Adrenal gland (tissue), 5 donors: ENCODE measurements at regions not wholly inside any gene's neighbourhood (a gene's known extent, or its start where the extent isn't known, plus 50 kb on each side); places are given as distances from the start of the nearest gene placed in this dataset.

Source experiments
- POLR2A ChIP-seq, 2 donors: fragments of 450-650 bp; IDR thresholded peaks; one replicate each; pipeline ENCODE4 v1.6.1; 2017; ENCODE audit warnings: antibody characterized with exemption in 2 of 2, mild to moderate bottlenecking in 2 of 2, moderate library complexity in 1 of 2
- TF ChIP-seq, protein P1 (sequence below), 6 experiments: fragments of 450-650 bp in 4 of 6; fragments of 200-600 bp in 2 of 6; sonication (generic) in 1 of 6; IDR thresholded peaks; 1 replicate in 5 of 6; 2 replicates in 1 of 6; pipeline versions ENCODE4 v1.5.1 to v1.8.0; 2016 to 2021; ENCODE audit warnings: antibody characterized with exemption in 6 of 6, mild to moderate bottlenecking in 2 of 6, moderate library complexity in 1 of 6
- donor health status: DM: no; HTN: no; CAD: no.

DNA sequence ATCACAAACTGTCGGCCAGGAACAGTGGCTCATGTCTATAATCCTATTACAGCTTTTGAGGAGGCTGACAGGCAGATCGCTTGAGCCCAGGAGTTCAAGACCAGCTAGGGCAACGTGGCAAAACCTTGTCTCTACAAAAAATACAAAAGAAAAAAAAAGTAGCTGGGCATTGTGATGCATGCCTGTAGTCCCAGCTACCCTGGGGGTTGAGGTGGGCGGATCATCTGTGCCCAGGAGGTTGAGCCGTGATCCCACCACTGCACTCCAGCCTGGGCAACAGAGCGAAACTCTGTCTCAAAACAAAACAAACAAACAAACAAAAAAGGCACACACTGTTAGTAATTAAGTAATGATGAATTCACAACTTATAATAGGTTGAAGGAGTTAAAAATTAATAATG, 441.5 kb upstream of the PCDH15 start:
- TF ChIP-seq, protein P1, sequence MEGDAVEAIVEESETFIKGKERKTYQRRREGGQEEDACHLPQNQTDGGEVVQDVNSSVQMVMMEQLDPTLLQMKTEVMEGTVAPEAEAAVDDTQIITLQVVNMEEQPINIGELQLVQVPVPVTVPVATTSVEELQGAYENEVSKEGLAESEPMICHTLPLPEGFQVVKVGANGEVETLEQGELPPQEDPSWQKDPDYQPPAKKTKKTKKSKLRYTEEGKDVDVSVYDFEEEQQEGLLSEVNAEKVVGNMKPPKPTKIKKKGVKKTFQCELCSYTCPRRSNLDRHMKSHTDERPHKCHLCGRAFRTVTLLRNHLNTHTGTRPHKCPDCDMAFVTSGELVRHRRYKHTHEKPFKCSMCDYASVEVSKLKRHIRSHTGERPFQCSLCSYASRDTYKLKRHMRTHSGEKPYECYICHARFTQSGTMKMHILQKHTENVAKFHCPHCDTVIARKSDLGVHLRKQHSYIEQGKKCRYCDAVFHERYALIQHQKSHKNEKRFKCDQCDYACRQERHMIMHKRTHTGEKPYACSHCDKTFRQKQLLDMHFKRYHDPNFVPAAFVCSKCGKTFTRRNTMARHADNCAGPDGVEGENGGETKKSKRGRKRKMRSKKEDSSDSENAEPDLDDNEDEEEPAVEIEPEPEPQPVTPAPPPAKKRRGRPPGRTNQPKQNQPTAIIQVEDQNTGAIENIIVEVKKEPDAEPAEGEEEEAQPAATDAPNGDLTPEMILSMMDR (IDR thresholded peaks at IDR 0.05) = no peak
- no peak for TF ChIP-seq POLR2A (IDR thresholded peaks at IDR 0.05)
